C4-2B (cell line): ENCODE measurements at regions not wholly inside any gene's neighbourhood (a gene's known extent, or its start where the extent isn't known, plus 50 kb on each side); places are given as distances from the start of the nearest gene placed in this dataset.

ENCODE experiments used
- ZFX ChIP-seq: fragments of 450-650 bp; IDR thresholded peaks from 2 replicates; pipeline ENCODE4 v1.6.1; 2017
- TF ChIP-seq, protein P1 (sequence below): fragments of 450-650 bp; conservative IDR thresholded peaks from 2 replicates; pipeline ENCODE4 v1.5.1; 2017; ENCODE audit warnings: mild to moderate bottlenecking

DNA sequence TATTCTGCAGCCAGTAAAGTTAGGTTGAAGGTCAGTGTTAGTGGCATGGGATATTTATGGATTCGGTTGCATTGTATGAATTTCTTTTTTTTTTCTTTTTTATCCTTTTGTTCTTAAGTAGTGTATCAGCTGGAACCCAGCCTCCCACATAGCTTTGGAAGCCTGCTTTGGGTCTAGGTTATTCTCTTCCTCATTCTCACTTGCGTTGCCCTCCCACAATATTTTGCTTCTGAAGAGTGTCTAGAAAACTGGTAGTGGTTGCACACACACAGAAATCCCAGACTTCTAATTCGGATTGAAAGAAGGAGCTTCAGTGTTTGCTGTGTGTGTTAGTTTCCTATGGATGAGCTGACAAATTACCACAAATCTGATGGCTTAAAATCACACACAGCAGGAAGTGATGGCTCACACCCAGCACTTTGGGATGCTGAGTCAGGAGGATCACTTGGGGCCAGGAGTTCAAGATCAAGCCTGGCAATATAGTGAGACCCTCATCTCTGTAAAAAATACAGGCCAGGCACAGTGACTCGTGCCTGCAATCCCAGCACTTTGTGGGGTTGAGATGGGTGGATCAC, 104.8 kb downstream of the ARL4C start:
- TF ChIP-seq, protein P1, sequence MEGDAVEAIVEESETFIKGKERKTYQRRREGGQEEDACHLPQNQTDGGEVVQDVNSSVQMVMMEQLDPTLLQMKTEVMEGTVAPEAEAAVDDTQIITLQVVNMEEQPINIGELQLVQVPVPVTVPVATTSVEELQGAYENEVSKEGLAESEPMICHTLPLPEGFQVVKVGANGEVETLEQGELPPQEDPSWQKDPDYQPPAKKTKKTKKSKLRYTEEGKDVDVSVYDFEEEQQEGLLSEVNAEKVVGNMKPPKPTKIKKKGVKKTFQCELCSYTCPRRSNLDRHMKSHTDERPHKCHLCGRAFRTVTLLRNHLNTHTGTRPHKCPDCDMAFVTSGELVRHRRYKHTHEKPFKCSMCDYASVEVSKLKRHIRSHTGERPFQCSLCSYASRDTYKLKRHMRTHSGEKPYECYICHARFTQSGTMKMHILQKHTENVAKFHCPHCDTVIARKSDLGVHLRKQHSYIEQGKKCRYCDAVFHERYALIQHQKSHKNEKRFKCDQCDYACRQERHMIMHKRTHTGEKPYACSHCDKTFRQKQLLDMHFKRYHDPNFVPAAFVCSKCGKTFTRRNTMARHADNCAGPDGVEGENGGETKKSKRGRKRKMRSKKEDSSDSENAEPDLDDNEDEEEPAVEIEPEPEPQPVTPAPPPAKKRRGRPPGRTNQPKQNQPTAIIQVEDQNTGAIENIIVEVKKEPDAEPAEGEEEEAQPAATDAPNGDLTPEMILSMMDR, result no peak
- TF ChIP-seq ZFX, result no peak
